NCI-H1436 treated with DMSO at 0.1 percent for 48 hours (cell line): ENCODE measurements at regions not wholly inside any gene's neighbourhood (a gene's known extent, or its start where the extent isn't known, plus 50 kb on each side); places are given as distances from the start of the nearest gene placed in this dataset.

Source experiments
- DNase-seq: peaks from one replicate; lab custom pipeline; 2025; lab: John Stamatoyannopoulos, UW

GRCh38 chr2:60400462-60401246, 152.8 kb downstream of the BCL11A start:
- no peak for DNase-seq

- no peak for DNase-seq
Measured at GRCh38 chr2:60394463-60394862, 159.0 kb downstream of the BCL11A start.

- no peak for DNase-seq
Measured at GRCh38 chr2:60391649-60392375, 161.6 kb downstream of the BCL11A start.

GRCh38 chr2:60391230-60391629, 162.2 kb downstream of the BCL11A start:
- DNase-seq: no peak

GRCh38 chr2:60386436-60386835, 167.0 kb downstream of the BCL11A start:
- DNase-seq: no peak

GRCh38 chr2:60385648-60386047, 167.8 kb downstream of the BCL11A start:
- no peak for DNase-seq

GRCh38 chr2:60383401-60384143, 169.9 kb downstream of the BCL11A start:
- DNase-seq: no peak

- no peak for DNase-seq
Measured at GRCh38 chr2:60380411-60380810, 173.0 kb downstream of the BCL11A start.

GRCh38 chr2:60379684-60380083, 173.8 kb downstream of the BCL11A start:
- no peak for DNase-seq

GRCh38 chr2:60379216-60379615, 174.2 kb downstream of the BCL11A start:
- no peak for DNase-seq

- no peak for DNase-seq
Measured at GRCh38 chr2:60377825-60378224, 175.6 kb downstream of the BCL11A start.

- DNase-seq: no peak
Measured at GRCh38 chr2:60376252-60376651, 177.2 kb downstream of the BCL11A start.

GRCh38 chr2:60371681-60372080, 181.8 kb downstream of the BCL11A start:
- DNase-seq: no peak

GRCh38 chr2:60371219-60371618, 182.2 kb downstream of the BCL11A start:
- DNase-seq: no peak

GRCh38 chr2:60370814-60371213, 182.6 kb downstream of the BCL11A start:
- DNase-seq: no peak

GRCh38 chr2:60368456-60368855, 185.0 kb downstream of the BCL11A start:
- no peak for DNase-seq

- no peak for DNase-seq
Measured at GRCh38 chr2:60366135-60366712, 187.2 kb downstream of the BCL11A start.

GRCh38 chr2:60365556-60365955, 187.9 kb downstream of the BCL11A start:
- DNase-seq: no peak

- DNase-seq: no peak
Measured at GRCh38 chr2:60364491-60364890, 189.0 kb downstream of the BCL11A start.

- DNase-seq: no peak
Measured at GRCh38 chr2:60361498-60361897, 192.0 kb downstream of the BCL11A start.

GRCh38 chr2:60359569-60359968, 193.9 kb downstream of the BCL11A start:
- no peak for DNase-seq

- DNase-seq: no peak
Measured at GRCh38 chr2:60358476-60358875, 195.0 kb downstream of the BCL11A start.
